ENCODE measurements at regions not wholly inside any gene's neighbourhood (a gene's known extent, or its start where the extent isn't known, plus 50 kb on each side); places are given as distances from the start of the nearest gene placed in this dataset.

GRCh38 chr3:144458283-144458682 is 486.7 kb downstream of the DIPK2A start:
- no peak overlapping the region for H3K4me3 ChIP-seq (ENCODE audit: insufficient read depth in 1 of 2, low read depth in 1 of 2, low read length in 2 of 2)
- no peak for DNase-seq
- no peak overlapping the region for H3K14ac ChIP-seq (ENCODE audit: low read length in 2 of 2)
- H3K9me3 ChIP-seq (ENCODE audit: control insufficient read depth, low read length): no peaks in the 10 kb centered on the region
- H3K4me2 ChIP-seq (ENCODE audit: low read length, poor library complexity, severe bottlenecking): no peak overlapping the region
- H3K23ac ChIP-seq (ENCODE audit: low read length in 2 of 2): no peak overlapping the region
- no peak overlapping the region for H2AK5ac ChIP-seq (ENCODE audit: low read length, severe bottlenecking)
- no peak overlapping the region for H3K4ac ChIP-seq (ENCODE audit: low read depth in 1 of 2, low read length in 2 of 2)
- H3K27ac ChIP-seq (ENCODE audit: low read length, poor library complexity, severe bottlenecking): no peak overlapping the region
- no peak overlapping the region for H2BK120ac ChIP-seq (ENCODE audit: low read depth, low read length)
- H3K27me3 ChIP-seq (ENCODE audit: control insufficient read depth in 1 of 2, insufficient read depth in 1 of 2, low read length in 2 of 2): no peaks in the 10 kb centered on the region
- WGBS: 85% methylated on average over 2 of the region's 2 CpGs
- H2BK15ac ChIP-seq (ENCODE audit: low read depth, poor library complexity, severe bottlenecking): no peak overlapping the region
- no peak overlapping the region for H4K8ac ChIP-seq (ENCODE audit: low read length)
- H2BK12ac ChIP-seq (ENCODE audit: low read length in 2 of 2): no peak overlapping the region
- no peaks in the 10 kb centered on the region for H3K79me1 ChIP-seq (replicated peaks; ENCODE audit: low read length, poor library complexity, severe bottlenecking)
- H2AFZ ChIP-seq (ENCODE audit: low read depth, low read length): no peak overlapping the region
- no peak overlapping the region for H4K91ac ChIP-seq (ENCODE audit: low read length)
- H3K36me3 ChIP-seq (ENCODE audit: control insufficient read depth in 1 of 2, insufficient read depth in 2 of 2, low read depth in 1 of 2, low read length in 2 of 2): no peaks in the 10 kb centered on the region
- no peaks in the 10 kb centered on the region for H3K4me1 ChIP-seq (ENCODE audit: control insufficient read depth, insufficient read depth, low read depth, low read length)
- no peak overlapping the region for H3K18ac ChIP-seq (ENCODE audit: low read depth in 1 of 2, low read length in 2 of 2)
- no peak overlapping the region for H3K9ac ChIP-seq (ENCODE audit: low read length)
- no peak overlapping the region for H2BK5ac ChIP-seq (ENCODE audit: low read depth, low read length, poor library complexity, severe bottlenecking)

- Histone ChIP-seq H3K14ac (ENCODE audit: low read length in 2 of 2) (no peak overlapping the region), H3K4me1 (ENCODE audit: control insufficient read depth, insufficient read depth, low read depth, low read length) (no peaks in the 10 kb centered on the region), H2BK12ac (ENCODE audit: low read length in 2 of 2) (no peak overlapping the region), H3K9ac (ENCODE audit: low read length) (no peak overlapping the region), H3K4me2 (ENCODE audit: low read length, poor library complexity, severe bottlenecking) (no peak overlapping the region), H3K4ac (ENCODE audit: low read depth in 1 of 2, low read length in 2 of 2) (no peak overlapping the region), H3K9me3 (ENCODE audit: control insufficient read depth, low read length) (no peaks in the 10 kb centered on the region), H4K91ac (ENCODE audit: low read length) (no peak overlapping the region), H3K27ac (ENCODE audit: low read length, poor library complexity, severe bottlenecking) (no peak overlapping the region), H2AFZ (ENCODE audit: low read depth, low read length) (no peak overlapping the region), H2BK15ac (ENCODE audit: low read depth, poor library complexity, severe bottlenecking) (no peak overlapping the region), H3K36me3 (ENCODE audit: control insufficient read depth in 1 of 2, insufficient read depth in 2 of 2, low read depth in 1 of 2, low read length in 2 of 2) (no peaks in the 10 kb centered on the region), H2AK5ac (ENCODE audit: low read length, severe bottlenecking) (no peak overlapping the region), H3K18ac (ENCODE audit: low read depth in 1 of 2, low read length in 2 of 2) (no peak overlapping the region), H3K4me3 (ENCODE audit: insufficient read depth in 1 of 2, low read depth in 1 of 2, low read length in 2 of 2) (no peak overlapping the region), H3K27me3 (ENCODE audit: control insufficient read depth in 1 of 2, insufficient read depth in 1 of 2, low read length in 2 of 2) (no peaks in the 10 kb centered on the region), H2BK5ac (ENCODE audit: low read depth, low read length, poor library complexity, severe bottlenecking) (no peak overlapping the region), H2BK120ac (ENCODE audit: low read depth, low read length) (no peak overlapping the region), H3K23ac (ENCODE audit: low read length in 2 of 2) (no peak overlapping the region), H3K79me1 (replicated peaks; ENCODE audit: low read length, poor library complexity, severe bottlenecking) (no peaks in the 10 kb centered on the region), H4K8ac (ENCODE audit: low read length) (no peak overlapping the region)
- 100% methylated on average over 1 of the region's 1 CpG for WGBS
- DNase-seq: no peak
Measured at GRCh38 chr3:144462337-144462736, 490.7 kb downstream of the DIPK2A start.

- no peak overlapping the region for H3K18ac ChIP-seq (ENCODE audit: low read depth in 1 of 2, low read length in 2 of 2)
- H2AFZ ChIP-seq (ENCODE audit: low read depth, low read length): no peak overlapping the region
- DNase-seq: no peak
- H3K9ac ChIP-seq (ENCODE audit: low read length): no peak overlapping the region
- H3K4me3 ChIP-seq (ENCODE audit: insufficient read depth in 1 of 2, low read depth in 1 of 2, low read length in 2 of 2): no peak overlapping the region
- no peaks in the 10 kb centered on the region for H3K79me1 ChIP-seq (replicated peaks; ENCODE audit: low read length, poor library complexity, severe bottlenecking)
- H2AK5ac ChIP-seq (ENCODE audit: low read length, severe bottlenecking): no peak overlapping the region
- H3K27me3 ChIP-seq (ENCODE audit: control insufficient read depth in 1 of 2, insufficient read depth in 1 of 2, low read length in 2 of 2): no peaks in the 10 kb centered on the region
- H4K91ac ChIP-seq (ENCODE audit: low read length): no peak overlapping the region
- no peak overlapping the region for H3K23ac ChIP-seq (ENCODE audit: low read length in 2 of 2)
- no peaks in the 10 kb centered on the region for H3K36me3 ChIP-seq (ENCODE audit: control insufficient read depth in 1 of 2, insufficient read depth in 2 of 2, low read depth in 1 of 2, low read length in 2 of 2)
- H2BK15ac ChIP-seq (ENCODE audit: low read depth, poor library complexity, severe bottlenecking): no peak overlapping the region
- H3K27ac ChIP-seq (ENCODE audit: low read length, poor library complexity, severe bottlenecking): no peak overlapping the region
- no peak overlapping the region for H2BK120ac ChIP-seq (ENCODE audit: low read depth, low read length)
- no peak overlapping the region for H4K8ac ChIP-seq (ENCODE audit: low read length)
- H3K4me2 ChIP-seq (ENCODE audit: low read length, poor library complexity, severe bottlenecking): no peak overlapping the region
- WGBS: no CpG with 5 or more reads among the region's 3 CpGs
- H3K4ac ChIP-seq (ENCODE audit: low read depth in 1 of 2, low read length in 2 of 2): no peak overlapping the region
- H3K4me1 ChIP-seq (ENCODE audit: control insufficient read depth, insufficient read depth, low read depth, low read length): no peaks in the 10 kb centered on the region
- H3K14ac ChIP-seq (ENCODE audit: low read length in 2 of 2): no peak overlapping the region
- H3K9me3 ChIP-seq (ENCODE audit: control insufficient read depth, low read length): no peaks in the 10 kb centered on the region
- H2BK12ac ChIP-seq (ENCODE audit: low read length in 2 of 2): no peak overlapping the region
- H2BK5ac ChIP-seq (ENCODE audit: low read depth, low read length, poor library complexity, severe bottlenecking): no peak overlapping the region
Measured at GRCh38 chr3:144463911-144464310, 492.3 kb downstream of the DIPK2A start.

GRCh38 chr3:144466114-144466513 is 494.5 kb downstream of the DIPK2A start:
- Histone ChIP-seq H2AK5ac (ENCODE audit: low read length, severe bottlenecking) (no peak overlapping the region), H4K91ac (ENCODE audit: low read length) (no peak overlapping the region), H3K36me3 (ENCODE audit: control insufficient read depth in 1 of 2, insufficient read depth in 2 of 2, low read depth in 1 of 2, low read length in 2 of 2) (no peaks in the 10 kb centered on the region), H3K27ac (ENCODE audit: low read length, poor library complexity, severe bottlenecking) (no peak overlapping the region), H3K9me3 (ENCODE audit: control insufficient read depth, low read length) (no peaks in the 10 kb centered on the region), H2BK5ac (ENCODE audit: low read depth, low read length, poor library complexity, severe bottlenecking) (no peak overlapping the region), H3K18ac (ENCODE audit: low read depth in 1 of 2, low read length in 2 of 2) (no peak overlapping the region), H3K4me3 (ENCODE audit: insufficient read depth in 1 of 2, low read depth in 1 of 2, low read length in 2 of 2) (no peak overlapping the region), H3K27me3 (ENCODE audit: control insufficient read depth in 1 of 2, insufficient read depth in 1 of 2, low read length in 2 of 2) (no peaks in the 10 kb centered on the region), H2BK15ac (ENCODE audit: low read depth, poor library complexity, severe bottlenecking) (no peak overlapping the region), H4K8ac (ENCODE audit: low read length) (no peak overlapping the region), H2BK12ac (ENCODE audit: low read length in 2 of 2) (no peak overlapping the region), H3K4me2 (ENCODE audit: low read length, poor library complexity, severe bottlenecking) (no peak overlapping the region), H3K4me1 (ENCODE audit: control insufficient read depth, insufficient read depth, low read depth, low read length) (no peaks in the 10 kb centered on the region), H3K4ac (ENCODE audit: low read depth in 1 of 2, low read length in 2 of 2) (no peak overlapping the region), H3K14ac (ENCODE audit: low read length in 2 of 2) (no peak overlapping the region), H3K79me1 (replicated peaks; ENCODE audit: low read length, poor library complexity, severe bottlenecking) (no peaks in the 10 kb centered on the region), H2BK120ac (ENCODE audit: low read depth, low read length) (no peak overlapping the region), H2AFZ (ENCODE audit: low read depth, low read length) (no peak overlapping the region), H3K23ac (ENCODE audit: low read length in 2 of 2) (no peak overlapping the region), H3K9ac (ENCODE audit: low read length) (no peak overlapping the region)
- DNase-seq: no peak
- no CpG with 5 or more reads among the region's 1 CpG for WGBS
